DOHH2 (cell line): ENCODE measurements at regions not wholly inside any gene's neighbourhood (a gene's known extent, or its start where the extent isn't known, plus 50 kb on each side); places are given as distances from the start of the nearest gene placed in this dataset.

Source experiments
- H3F3A ChIP-seq: fragments of 200-600 bp; sonication (generic), shearing (Covaris generic); 2 replicates; pipeline ENCODE4 v1.6.0; 2016; ENCODE audit warnings: antibody characterized with exemption, mild to moderate bottlenecking; ENCODE audit not compliant: control insufficient read depth, insufficient read depth
- H3K27ac ChIP-seq: fragments of 200-600 bp; sonication (generic); 2 replicates; pipeline ENCODE4 v1.5.1; 2014; ENCODE audit warnings: low read depth, mild to moderate bottlenecking, low read length, moderate library complexity
- H3K27me3 ChIP-seq: fragments of 200-600 bp; sonication (generic); 2 replicates; pipeline ENCODE4 v1.6.1; 2014; ENCODE audit warnings: mild to moderate bottlenecking, low read length, mixed read lengths; ENCODE audit not compliant: control insufficient read depth
- H3K36me3 ChIP-seq: fragments of 200-600 bp; sonication (generic); 2 replicates; pipeline ENCODE4 v1.6.1; 2014; ENCODE audit warnings: mild to moderate bottlenecking, low read length, moderate library complexity, mixed read lengths; ENCODE audit not compliant: control insufficient read depth
- H3K4me1 ChIP-seq: fragments of 200-600 bp; sonication (generic); 2 replicates; pipeline ENCODE4 v1.6.1; 2014; ENCODE audit warnings: mild to moderate bottlenecking, low read length, mixed read lengths; ENCODE audit not compliant: control insufficient read depth
- H3K4me2 ChIP-seq: fragments of 200-600 bp; sonication (generic); 2 replicates; pipeline ENCODE4 v1.6.0; 2014; ENCODE audit warnings: mild to moderate bottlenecking, low read length, moderate library complexity
- H3K4me3 ChIP-seq: fragments of 200-600 bp; sonication (generic); 2 replicates; pipeline ENCODE4 v1.5.1; 2014; ENCODE audit warnings: mild to moderate bottlenecking, low read length, mixed read lengths
- H3K79me2 ChIP-seq: fragments of 200-600 bp; sonication (generic); 2 replicates; pipeline ENCODE4 v1.6.1; 2014; ENCODE audit warnings: mild to moderate bottlenecking, low read length, mixed read lengths; ENCODE audit not compliant: control insufficient read depth
- H3K9me2 ChIP-seq: fragments of 200-600 bp; sonication (generic); replicated peaks from 2 replicates; pipeline ENCODE4 v1.6.1; 2014; ENCODE audit warnings: mild to moderate bottlenecking, low read length, mixed read lengths; ENCODE audit not compliant: control insufficient read depth
- H3K9me3 ChIP-seq: fragments of 200-600 bp; sonication (generic); 2 replicates; pipeline ENCODE4 v1.6.1; 2014; ENCODE audit warnings: antibody characterized with exemption, low read length, mixed read lengths; ENCODE audit not compliant: control insufficient read depth, insufficient read depth
- H4K20me1 ChIP-seq: fragments of 200-600 bp; sonication (generic); 2 replicates; pipeline ENCODE4 v1.6.0; 2014; ENCODE audit warnings: low read depth, mild to moderate bottlenecking, antibody characterized with exemption, low read length, moderate library complexity; ENCODE audit not compliant: control insufficient read depth, insufficient read depth
- CTCF ChIP-seq: fragments of 200-600 bp; sonication (generic); IDR thresholded peaks from one replicate; pipeline ENCODE4 v1.5.1; 2014; ENCODE audit warnings: antibody characterized with exemption, mild to moderate bottlenecking, low read depth, low read length; ENCODE audit not compliant: poor library complexity, severe bottlenecking
- EZH2phosphoT487 ChIP-seq: fragments of 200-600 bp; sonication (generic); IDR thresholded peaks from 2 replicates; pipeline ENCODE4 v1.6.1; 2017; ENCODE audit warnings: borderline replicate concordance, mild to moderate bottlenecking, antibody characterized with exemption, low read length, moderate library complexity, mixed read lengths

GRCh38 chr9:1366276-1366675 is 316.1 kb downstream of the DMRT2 start:
- Histone ChIP-seq H3K4me2 (no peak overlapping the region), H3K4me1 (no peaks in the 10 kb centered on the region), H3K9me3 (no peaks in the 10 kb centered on the region)

GRCh38 chr9:1369297-1369696 is 319.1 kb downstream of the DMRT2 start:
- Histone ChIP-seq H3K9me3 (no peaks in the 10 kb centered on the region), H3K4me1 (no peaks in the 10 kb centered on the region), H3K9me2 (no peaks in the 10 kb centered on the region), H3K36me3 (no peaks in the 10 kb centered on the region), H3K4me3 (no peak overlapping the region), H3F3A (no peaks in the 10 kb centered on the region), H3K27me3 (no peaks in the 10 kb centered on the region), H4K20me1 (no peaks in the 10 kb centered on the region), H3K27ac (no peak overlapping the region), H3K79me2 (no peaks in the 10 kb centered on the region), H3K4me2 (no peak overlapping the region)
- TF ChIP-seq CTCF (no peak), EZH2phosphoT487 (no peak)

More at GRCh38 chr9:1366276-1366675, 316.1 kb downstream of the DMRT2 start:
- no peaks in the 10 kb centered on the region for H3K79me2 ChIP-seq
- no peaks in the 10 kb centered on the region for H3K36me3 ChIP-seq
- TF ChIP-seq EZH2phosphoT487: no peak
- no peak for TF ChIP-seq CTCF
- H4K20me1 ChIP-seq: no peaks in the 10 kb centered on the region
- H3K27ac ChIP-seq: no peak overlapping the region
- H3K9me2 ChIP-seq: no peaks in the 10 kb centered on the region
- no peaks in the 10 kb centered on the region for H3K27me3 ChIP-seq
- H3F3A ChIP-seq: no peaks in the 10 kb centered on the region
- H3K4me3 ChIP-seq: no peak overlapping the region

- Histone ChIP-seq H3K36me3 (no peaks in the 10 kb centered on the region), H3K79me2 (no peaks in the 10 kb centered on the region), H3F3A (no peaks in the 10 kb centered on the region), H3K4me1 (no peaks in the 10 kb centered on the region), H3K27me3 (no peaks in the 10 kb centered on the region), H4K20me1 (no peaks in the 10 kb centered on the region), H3K9me2 (no peaks in the 10 kb centered on the region), H3K9me3 (no peaks in the 10 kb centered on the region), H3K4me2 (no peak overlapping the region), H3K4me3 (no peak overlapping the region), H3K27ac (no peak overlapping the region)
- TF ChIP-seq EZH2phosphoT487 (no peak), CTCF (no peak)
Observed at GRCh38 chr9:1373445-1373844, 323.3 kb downstream of the DMRT2 start.
